GM12875 (cell line): ENCODE measurements at regions not wholly inside any gene's neighbourhood (a gene's known extent, or its start where the extent isn't known, plus 50 kb on each side); places are given as distances from the start of the nearest gene placed in this dataset.

Experiments used
- H3K4me3 ChIP-seq: one replicate; pipeline ENCODE4 v1.5.1; 2011; ENCODE audit warnings: low read depth, low read length, control low read depth
- TF ChIP-seq, protein P1 (sequence below): IDR thresholded peaks from 2 replicates; pipeline ENCODE4 v1.5.1; 2011; ENCODE audit warnings: low read depth, mild to moderate bottlenecking, control low read depth, inconsistent platforms, low read length, moderate library complexity, borderline replicate concordance; ENCODE audit not compliant: insufficient read depth

DNA sequence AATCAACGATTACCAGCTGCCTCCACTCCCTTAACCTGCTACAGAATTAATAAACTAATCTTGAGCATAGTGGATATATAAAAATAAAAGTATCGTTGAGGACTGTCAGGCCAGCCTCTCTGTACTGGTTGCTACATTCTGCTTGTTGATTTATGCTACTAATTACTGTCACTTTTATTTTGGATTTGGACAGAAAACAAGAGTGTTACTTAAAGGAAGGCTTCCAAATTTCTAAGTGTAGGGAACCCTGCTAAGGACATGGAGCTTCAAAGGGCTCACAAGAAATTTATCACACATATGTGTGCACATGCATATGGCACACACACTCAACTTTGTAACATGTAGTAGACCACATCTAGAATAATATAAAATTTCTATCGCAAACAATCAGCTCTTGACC is 141.2 kb upstream of the ANKRD1 start:
- no peak overlapping the region for H3K4me3 ChIP-seq
- TF ChIP-seq, protein P1, sequence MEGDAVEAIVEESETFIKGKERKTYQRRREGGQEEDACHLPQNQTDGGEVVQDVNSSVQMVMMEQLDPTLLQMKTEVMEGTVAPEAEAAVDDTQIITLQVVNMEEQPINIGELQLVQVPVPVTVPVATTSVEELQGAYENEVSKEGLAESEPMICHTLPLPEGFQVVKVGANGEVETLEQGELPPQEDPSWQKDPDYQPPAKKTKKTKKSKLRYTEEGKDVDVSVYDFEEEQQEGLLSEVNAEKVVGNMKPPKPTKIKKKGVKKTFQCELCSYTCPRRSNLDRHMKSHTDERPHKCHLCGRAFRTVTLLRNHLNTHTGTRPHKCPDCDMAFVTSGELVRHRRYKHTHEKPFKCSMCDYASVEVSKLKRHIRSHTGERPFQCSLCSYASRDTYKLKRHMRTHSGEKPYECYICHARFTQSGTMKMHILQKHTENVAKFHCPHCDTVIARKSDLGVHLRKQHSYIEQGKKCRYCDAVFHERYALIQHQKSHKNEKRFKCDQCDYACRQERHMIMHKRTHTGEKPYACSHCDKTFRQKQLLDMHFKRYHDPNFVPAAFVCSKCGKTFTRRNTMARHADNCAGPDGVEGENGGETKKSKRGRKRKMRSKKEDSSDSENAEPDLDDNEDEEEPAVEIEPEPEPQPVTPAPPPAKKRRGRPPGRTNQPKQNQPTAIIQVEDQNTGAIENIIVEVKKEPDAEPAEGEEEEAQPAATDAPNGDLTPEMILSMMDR, result no peak

DNA sequence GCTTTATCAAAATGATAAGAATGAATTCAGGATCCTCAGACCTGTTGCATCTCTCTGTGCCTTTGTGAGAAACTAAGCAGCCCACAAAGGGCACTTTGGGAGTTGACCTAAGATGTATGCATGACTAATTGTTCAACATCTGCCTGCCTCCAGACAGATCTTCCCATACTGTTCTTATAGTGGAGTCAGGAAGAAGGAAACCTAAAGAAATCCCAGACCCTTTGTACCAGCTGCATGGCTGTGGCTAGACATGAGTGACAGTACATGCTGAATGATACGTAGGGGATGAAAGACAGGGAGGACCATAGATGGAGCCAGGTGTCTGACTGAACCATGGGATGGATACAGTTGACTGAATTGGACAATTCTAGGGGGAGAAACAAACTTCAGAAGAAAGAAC is 148.7 kb upstream of the PCGF5 start:
- H3K4me3 ChIP-seq, result no peak overlapping the region
- TF ChIP-seq, protein P1, result no peak

DNA sequence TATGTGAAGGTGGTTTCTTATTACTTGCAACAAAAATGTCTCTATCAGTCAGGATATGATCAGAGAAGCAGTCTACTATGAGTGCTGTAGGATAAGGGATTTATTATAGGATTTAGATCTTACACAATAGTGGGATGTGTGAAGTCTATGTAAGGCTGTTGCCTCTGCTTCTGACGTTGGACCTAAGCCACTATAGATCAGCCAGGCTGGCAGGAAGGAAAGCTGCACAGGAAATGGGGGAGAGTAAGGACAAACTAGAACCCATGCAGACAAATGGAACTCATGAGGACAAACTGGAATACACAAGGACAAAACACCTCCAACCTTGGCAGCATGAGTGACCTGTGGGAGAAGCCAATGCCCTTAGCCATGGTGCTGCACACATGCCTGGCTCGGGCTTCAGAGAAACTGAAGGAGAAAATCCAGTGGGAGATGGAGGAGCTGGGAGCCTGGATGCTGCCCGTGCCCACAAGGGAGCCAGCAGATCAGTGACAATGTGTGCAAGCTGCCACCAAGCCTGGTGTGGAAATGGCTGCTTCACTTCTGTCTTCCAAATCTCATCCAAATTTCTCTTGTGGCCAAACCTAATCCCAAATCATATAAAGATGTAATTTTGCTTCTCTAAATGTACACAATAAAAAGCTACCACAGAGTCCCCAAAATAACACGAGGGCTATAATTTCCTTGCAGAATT is 147.0 kb upstream of the PCGF5 start:
- no peak overlapping the region for H3K4me3 ChIP-seq
- TF ChIP-seq, protein P1, result no peak

DNA sequence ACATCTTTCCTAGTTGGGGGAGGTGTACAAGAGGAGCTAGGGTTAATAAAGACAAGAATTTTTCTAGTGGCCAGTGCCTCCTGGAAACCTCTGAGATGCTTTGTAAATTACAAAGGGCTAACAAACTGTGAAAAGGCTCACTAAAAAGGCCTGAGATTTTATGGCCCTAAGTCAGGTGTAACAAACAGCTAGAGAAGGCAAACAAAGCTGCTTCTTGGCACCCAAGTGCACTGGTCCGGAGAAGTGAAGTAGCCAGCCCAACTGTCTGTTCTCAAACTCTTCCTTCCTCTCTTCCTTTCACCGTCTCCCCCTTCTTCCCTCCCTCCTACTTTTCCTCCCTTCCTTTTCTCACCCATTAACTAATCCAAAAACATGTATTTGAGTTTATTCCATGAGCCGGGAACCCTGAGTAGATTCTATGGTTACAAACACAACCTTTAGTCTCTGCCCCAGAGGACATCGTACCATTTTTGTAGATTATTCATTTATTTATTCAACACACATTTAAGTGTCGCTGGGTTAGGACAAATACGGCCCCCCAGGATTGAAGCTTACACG is 143.4 kb upstream of the PCGF5 start:
- H3K4me3 ChIP-seq, result no peak overlapping the region

DNA sequence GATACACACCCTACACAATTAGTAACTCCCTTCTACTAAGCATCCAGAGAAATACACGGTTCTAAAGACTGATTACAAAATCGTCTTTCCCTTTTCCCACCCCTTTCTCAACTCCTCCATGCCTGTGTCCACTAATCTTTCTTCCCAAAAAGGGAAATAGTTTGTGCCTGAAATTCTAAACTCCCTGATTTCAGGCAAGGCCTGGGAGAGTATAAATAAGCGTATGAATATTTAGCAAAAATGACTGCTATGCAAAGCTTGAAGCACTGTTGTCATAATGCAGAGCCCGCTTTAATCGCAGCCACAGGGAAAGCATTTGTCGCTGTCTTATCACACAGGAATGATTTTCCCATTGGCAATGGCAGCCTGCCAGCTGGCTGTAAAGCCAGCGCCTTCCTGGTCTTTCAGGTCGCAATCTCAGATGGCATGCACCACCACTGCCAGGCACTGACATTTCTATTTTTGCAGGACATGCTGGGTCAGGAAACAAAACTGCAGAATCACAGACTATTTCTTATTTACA is 142.9 kb upstream of the PCGF5 start:
- H3K4me3 ChIP-seq, result no peak overlapping the region
- TF ChIP-seq, protein P1, result no peak

More for the DNA sequence above, 143.4 kb upstream of the PCGF5 start:
- TF ChIP-seq, protein P1, result no peak

DNA sequence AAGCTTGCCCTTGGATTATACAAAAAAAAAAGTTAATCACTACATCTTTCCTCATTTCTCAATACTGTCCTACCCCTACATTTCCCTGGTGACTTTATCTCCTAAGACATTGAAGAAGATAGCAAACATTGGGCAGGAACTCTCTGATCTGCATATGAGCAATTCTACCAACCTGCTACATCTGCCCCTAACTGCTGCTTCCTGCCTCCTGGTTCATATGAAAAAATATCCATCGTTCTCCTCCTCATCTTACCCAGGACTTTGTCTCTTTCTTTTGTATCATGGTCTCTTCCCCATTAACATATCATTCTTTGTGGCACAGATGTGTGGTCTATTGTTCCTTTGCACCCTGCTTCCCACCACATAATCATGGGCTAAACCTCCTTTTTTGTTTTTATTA is 139.7 kb upstream of the PCGF5 start:
- TF ChIP-seq, protein P1, result no peak
- H3K4me3 ChIP-seq, result no peak overlapping the region

DNA sequence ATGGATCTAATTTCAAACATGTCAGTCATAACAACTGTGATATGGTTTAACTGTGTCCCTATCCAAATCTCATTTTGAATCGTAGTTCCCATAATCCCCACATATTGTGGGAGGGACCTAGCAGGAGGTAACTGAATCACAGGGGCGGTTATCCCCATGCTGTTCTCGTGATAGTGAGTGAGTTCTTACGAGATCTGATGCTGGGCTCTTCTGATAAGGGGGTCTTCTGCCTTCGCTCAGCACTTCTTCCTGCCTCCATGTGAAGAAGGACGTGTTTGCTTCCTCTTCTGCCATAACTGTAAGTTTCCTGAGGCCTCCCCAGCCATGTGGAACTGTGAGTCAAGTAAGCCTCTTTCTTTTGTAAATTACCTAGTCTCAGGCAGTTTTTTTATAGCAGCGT is 138.0 kb upstream of the PCGF5 start:
- TF ChIP-seq, protein P1, result no peak
- no peak overlapping the region for H3K4me3 ChIP-seq
